ENCODE measurements at regions not wholly inside any gene's neighbourhood (a gene's known extent, or its start where the extent isn't known, plus 50 kb on each side); places are given as distances from the start of the nearest gene placed in this dataset.

- TF ChIP-seq EZH2phosphoT487 (IDR thresholded peaks at IDR 0.05; ENCODE audit: borderline replicate concordance, low read length) (no peak), CTCF (conservative IDR thresholded peaks at IDR 0.05; ENCODE audit: low read depth, low read length) (no peak)
These were observed 124.9 kb upstream of the SYT1 start for GRCh38 chr12:78739653-78740052.
